H1 (cell line): ENCODE measurements at regions not wholly inside any gene's neighbourhood (a gene's known extent, or its start where the extent isn't known, plus 50 kb on each side); places are given as distances from the start of the nearest gene placed in this dataset.

ENCODE experiments used
- ASH2L ChIP-seq: fragments of 200-600, 300-600 bp; sonication (generic); IDR thresholded peaks from one replicate; pipeline ENCODE4 v1.7.1; 2017; ENCODE audit warnings: low read length
- CBX8 ChIP-seq: fragments of 300-800, 300-1000 bp; sonication (generic); IDR thresholded peaks from 2 replicates; pipeline ENCODE4 v1.7.1; 2016; ENCODE audit warnings: low read depth, low read length, borderline replicate concordance
- CHD7 ChIP-seq: fragments of 300-600 bp; sonication (generic); IDR thresholded peaks from 2 replicates; pipeline ENCODE4 v1.7.1; 2012; ENCODE audit warnings: low read length, moderate library complexity, mild to moderate bottlenecking, inconsistent platforms; ENCODE audit not compliant: insufficient replicate concordance
- CTBP2 ChIP-seq: IDR thresholded peaks from 2 replicates; pipeline ENCODE4 v1.7.0; 2011; ENCODE audit warnings: borderline replicate concordance, mild to moderate bottlenecking, moderate library complexity, mixed read lengths, low read length; ENCODE audit not compliant: insufficient read depth, insufficient read length
- HDAC6 ChIP-seq: IDR thresholded peaks from one replicate; pipeline ENCODE4 v1.7.1; 2012; ENCODE audit warnings: low read depth, mild to moderate bottlenecking, inconsistent platforms, low read length, moderate library complexity
- RNF2 ChIP-seq: fragments of 200-900, 300-1000 bp; sonication (generic); IDR thresholded peaks from 2 replicates; pipeline ENCODE4 v1.7.1; 2016; ENCODE audit warnings: borderline replicate concordance, low read depth, mild to moderate bottlenecking, antibody characterized with exemption, low read length; ENCODE audit not compliant: poor library complexity, severe bottlenecking; ENCODE audit errors: missing control alignments
- SP2 ChIP-seq: IDR thresholded peaks from 2 replicates; pipeline ENCODE4 v1.6.1; 2012; ENCODE audit warnings: mild to moderate bottlenecking, low read length, inconsistent platforms
- ZNF274 ChIP-seq: IDR thresholded peaks from 2 replicates; pipeline ENCODE4 v1.7.0; 2012; ENCODE audit warnings: low read length, borderline replicate concordance; ENCODE audit errors: extremely low read depth

GRCh38 chr2:225920621-225921220 lies 521.2 kb downstream of the NYAP2 start (continued):
- no peak for TF ChIP-seq CHD7
- no peak for TF ChIP-seq CTBP2
- no peak for TF ChIP-seq SP2
- TF ChIP-seq ASH2L = no peak
- TF ChIP-seq HDAC6 = no peak
- no peak for TF ChIP-seq RNF2
- no peak for TF ChIP-seq CBX8
- no peak for TF ChIP-seq ZNF274
